ENCODE measurements at regions not wholly inside any gene's neighbourhood (a gene's known extent, or its start where the extent isn't known, plus 50 kb on each side); places are given as distances from the start of the nearest gene placed in this dataset.

- intact Hi-C loops (cut with micrococcal nuclease), result no loop called here
- no peak for ATAC-seq
- H3K9ac ChIP-seq (ENCODE audit: insufficient read depth in 1 of 2, low read depth in 2 of 2, low read length in 2 of 2), result no peak overlapping the region
- TF ChIP-seq PHTF2 (CRISPR knock-in tag; IDR thresholded peaks at IDR 0.05) (no peak), MBD1 (CRISPR knock-in tag; IDR thresholded peaks at IDR 0.05) (no peak)
- 1% methylated on average over 8 of the region's 8 CpGs for WGBS (ENCODE audit: insufficient coverage, low coverage, missing lambda C conversion rate)
- no peaks in the 10 kb centered on the region for H3K9me3 ChIP-seq (replicated peaks; ENCODE audit: control insufficient read depth, insufficient read depth, low read depth, low read length)
- no peak overlapping the region for H2AFZ ChIP-seq (ENCODE audit: low read depth, low read length)
- in situ Hi-C loops (cut with MboI), result no loop called here
- no peak overlapping the region for H3K27ac ChIP-seq (ENCODE audit: extremely low read depth, low read depth, low read length)
- no TSS peak for BruUV-seq (replicated peaks)
- H4K20me1 ChIP-seq (replicated peaks; ENCODE audit: control insufficient read depth, insufficient read depth, low read length), result no peaks in the 10 kb centered on the region
- no peaks in the 10 kb centered on the region for H3K9me1 ChIP-seq (ENCODE audit: control insufficient read depth, insufficient read depth, low read length)
- CTCF ChIA-PET (ENCODE audit: low intra/inter-chr PET ratio), result no interaction called here
- no peaks in the 10 kb centered on the region for H3K36me3 ChIP-seq (ENCODE audit: control insufficient read depth, insufficient read depth, low read length)
- no peak for FAIRE-seq
- DNase-seq (ENCODE audit: extremely low read depth in 1 of 4, low spot score in 3 of 4), result no peak
- no peaks in the 10 kb centered on the region for H3K27me3 ChIP-seq (ENCODE audit: control insufficient read depth in 2 of 2, insufficient read depth in 2 of 2, low read length in 2 of 2)
- H3K4me1 ChIP-seq (replicated peaks in 1 of 2; ENCODE audit: control insufficient read depth in 2 of 2, insufficient read depth in 2 of 2, low read length in 2 of 2), result no peaks in the 10 kb centered on the region
- no peak overlapping the region for H3K4me2 ChIP-seq (ENCODE audit: insufficient read depth, low read length)
- H3K79me2 ChIP-seq (ENCODE audit: control insufficient read depth, insufficient read depth, low read length), result no peaks in the 10 kb centered on the region
- H3K4me3 ChIP-seq, result no peak overlapping the region
- POLR2A ChIA-PET, result no interaction called here
Measured at GRCh38 chr9:81224166-81225081, 464.9 kb downstream of the TLE1 start.

- FAIRE-seq, result no peak
- H3K79me2 ChIP-seq (ENCODE audit: control insufficient read depth, insufficient read depth, low read length), result no peaks in the 10 kb centered on the region
- no peak overlapping the region for H3K9ac ChIP-seq (ENCODE audit: insufficient read depth in 1 of 2, low read depth in 2 of 2, low read length in 2 of 2)
- intact Hi-C loops (cut with micrococcal nuclease) (no loop called here), in situ Hi-C loops (cut with MboI) (no loop called here)
- H4K20me1 ChIP-seq (replicated peaks; ENCODE audit: control insufficient read depth, insufficient read depth, low read length), result no peaks in the 10 kb centered on the region
- BruUV-seq (replicated peaks), result no TSS peak
- H3K27me3 ChIP-seq (ENCODE audit: control insufficient read depth in 2 of 2, insufficient read depth in 2 of 2, low read length in 2 of 2), result no peaks in the 10 kb centered on the region
- ATAC-seq, result no peak
- no peaks in the 10 kb centered on the region for H3K9me3 ChIP-seq (replicated peaks; ENCODE audit: control insufficient read depth, insufficient read depth, low read depth, low read length)
- no peaks in the 10 kb centered on the region for H3K9me1 ChIP-seq (ENCODE audit: control insufficient read depth, insufficient read depth, low read length)
- TF ChIP-seq DIDO1 (tag; IDR thresholded peaks at IDR 0.05; ENCODE audit: low read depth) (no peak), HLTF (IDR thresholded peaks at IDR 0.05) (no peak), ETV5 (CRISPR knock-in tag; IDR thresholded peaks at IDR 0.05; ENCODE audit: low read depth) (no peak), ZNF253 (CRISPR knock-in tag; conservative IDR thresholded peaks at IDR 0.05) (no peak), NONO (IDR thresholded peaks at IDR 0.05; ENCODE audit: low read depth in 2 of 2, low read length in 1 of 2) (no peak), UBTF (IDR thresholded peaks at IDR 0.05; ENCODE audit: borderline replicate concordance in 1 of 2, low read depth in 2 of 2, low read length in 2 of 2) (no peak), KDM2B (CRISPR knock-in tag; IDR thresholded peaks at IDR 0.05) (no peak), RBM34 (IDR thresholded peaks at IDR 0.05; ENCODE audit: borderline replicate concordance, insufficient read depth, low read length) (no peak), CBFB (CRISPR knock-in tag; IDR thresholded peaks at IDR 0.05) (no peak), TGIF2 (CRISPR knock-in tag; IDR thresholded peaks at IDR 0.05) (no peak)
- CTCF ChIA-PET (ENCODE audit: low intra/inter-chr PET ratio), result no interaction called here
- no peaks in the 10 kb centered on the region for H3K36me3 ChIP-seq (ENCODE audit: control insufficient read depth, insufficient read depth, low read length)
- no peak overlapping the region for H3K27ac ChIP-seq (ENCODE audit: extremely low read depth, low read depth, low read length)
- H3K4me1 ChIP-seq (replicated peaks in 1 of 2; ENCODE audit: control insufficient read depth in 2 of 2, insufficient read depth in 2 of 2, low read length in 2 of 2), result no peaks in the 10 kb centered on the region
- POLR2A ChIA-PET, result no interaction called here
- H3K4me2 ChIP-seq (ENCODE audit: insufficient read depth, low read length), result no peak overlapping the region
- no peak overlapping the region for H3K4me3 ChIP-seq
- no peak for DNase-seq (ENCODE audit: extremely low read depth in 1 of 4, low spot score in 3 of 4)
- WGBS (ENCODE audit: insufficient coverage, low coverage, missing lambda C conversion rate), result 0% methylated on average over 1 of the region's 1 CpG
- H2AFZ ChIP-seq (ENCODE audit: low read depth, low read length), result no peak overlapping the region
Measured at GRCh38 chr9:81214975-81215374, 474.4 kb downstream of the TLE1 start.
